G401.6 (cell line): ENCODE measurements at regions not wholly inside any gene's neighbourhood (a gene's known extent, or its start where the extent isn't known, plus 50 kb on each side); places are given as distances from the start of the nearest gene placed in this dataset.
"Not testable (repeated sequence)": the region's sequence is repeated elsewhere in the genome, so short reads cannot be mapped to it uniquely, and the experiment has no call there.

Source experiments
- FAIRE-seq: peaks from 2 replicates; lab custom pipeline; 2012; peaks lifted over from hg19 to GRCh38; lab: Jason Lieb, UNC

GRCh38 chr14:76699939-76700590 lies 61.2 kb upstream of the VASH1 start:
- no peak for FAIRE-seq

- FAIRE-seq: no peak
These were observed 59.8 kb upstream of the VASH1 start for GRCh38 chr14:76701436-76701835.

- FAIRE-seq: no peak
These were observed 59.3 kb upstream of the VASH1 start for GRCh38 chr14:76701981-76702380.

- no peak for FAIRE-seq
These were observed 56.1 kb upstream of the VASH1 start for GRCh38 chr14:76705214-76705613.

GRCh38 chr14:76706207-76706606 lies 55.1 kb upstream of the VASH1 start:
- FAIRE-seq: not testable (repeated sequence)

- no peak for FAIRE-seq
These were observed 54.5 kb upstream of the VASH1 start for GRCh38 chr14:76706811-76707210.

- no peak for FAIRE-seq
These were observed 53.2 kb upstream of the VASH1 start for GRCh38 chr14:76708028-76708427.

GRCh38 chr14:76708771-76709170 lies 52.5 kb upstream of the VASH1 start:
- FAIRE-seq: no peak

- peak; percentile 70 for FAIRE-seq
These were observed 50.9 kb upstream of the VASH1 start for GRCh38 chr14:76710056-76711010.
